HEK293T (cell line): ENCODE measurements at regions not wholly inside any gene's neighbourhood (a gene's known extent, or its start where the extent isn't known, plus 50 kb on each side); places are given as distances from the start of the nearest gene placed in this dataset.

Experiments used
- CTCF ChIA-PET: fragments of 350-600 bp; formaldehyde crosslinking; extraction: SDS; loops from one replicate; lab custom pipeline; 2021; ENCODE audit warnings: antibody characterized with exemption, inconsistent platforms; lab: Yijun Ruan, JAX
- POLR2A ChIA-PET: fragments of 350-600 bp; formaldehyde crosslinking; extraction: SDS; loops from one replicate; lab custom pipeline; 2020; ENCODE audit warnings: antibody characterized with exemption, inconsistent platforms; lab: Yijun Ruan, JAX
- DNase-seq: peaks from one replicate; pipeline ENCODE4 v3.0.0; 2012; ENCODE audit warnings: mixed read lengths; ENCODE audit errors: extremely low spot score
- ARNT ChIP-seq: fragments of 450-650 bp; IDR thresholded peaks from 2 replicates; pipeline ENCODE4 v1.6.1; 2017; ENCODE audit warnings: mild to moderate bottlenecking
- BHLHE40 ChIP-seq: fragments of 450-650 bp; IDR thresholded peaks from 2 replicates; pipeline ENCODE4 v1.6.1; 2016; ENCODE audit warnings: mild to moderate bottlenecking, moderate library complexity, borderline replicate concordance
- CTBP1 ChIP-seq: fragments of 450-650 bp; IDR thresholded peaks from 2 replicates; pipeline ENCODE4 v1.6.1; 2016; ENCODE audit warnings: borderline replicate concordance
- ELF4 ChIP-seq: fragments of 450-650 bp; IDR thresholded peaks from 2 replicates; pipeline ENCODE4 v1.6.1; 2017; ENCODE audit warnings: antibody characterized with exemption
- FOXA1 ChIP-seq: fragments of 450-650 bp; IDR thresholded peaks from 2 replicates; pipeline ENCODE4 v1.6.1; 2016; ENCODE audit warnings: mild to moderate bottlenecking
- FOXK2 ChIP-seq: fragments of 450-650 bp; IDR thresholded peaks from 2 replicates; pipeline ENCODE4 v1.6.1; 2016; ENCODE audit warnings: mild to moderate bottlenecking
- FOXM1 ChIP-seq: fragments of 450-650 bp; IDR thresholded peaks from 2 replicates; pipeline ENCODE4 v1.6.1; 2017; ENCODE audit warnings: mild to moderate bottlenecking, borderline replicate concordance
- HDGF ChIP-seq: fragments of 450-650 bp; IDR thresholded peaks from 2 replicates; pipeline ENCODE4 v1.6.1; 2017; ENCODE audit warnings: antibody characterized with exemption, borderline replicate concordance
- L3MBTL2 ChIP-seq: fragments of 450-650 bp; conservative IDR thresholded peaks from 2 replicates; pipeline ENCODE4 v1.6.1; 2016; ENCODE audit warnings: mild to moderate bottlenecking
- LEF1 ChIP-seq: fragments of 450-650 bp; IDR thresholded peaks from 2 replicates; pipeline ENCODE4 v1.6.1; 2017; ENCODE audit warnings: mild to moderate bottlenecking, borderline replicate concordance
- NFRKB ChIP-seq: fragments of 450-650 bp; IDR thresholded peaks from 2 replicates; pipeline ENCODE4 v1.6.1; 2016; ENCODE audit warnings: mild to moderate bottlenecking, moderate library complexity
- SP1 ChIP-seq: fragments of 450-650 bp; IDR thresholded peaks from 2 replicates; pipeline ENCODE4 v1.6.1; 2017
- SUZ12 ChIP-seq: fragments of 450-650 bp; IDR thresholded peaks from 2 replicates; pipeline ENCODE4 v1.6.1; 2016; ENCODE audit warnings: mild to moderate bottlenecking
- TARDBP ChIP-seq: fragments of 450-650 bp; IDR thresholded peaks from 2 replicates; pipeline ENCODE4 v1.6.1; 2016
- ZNF384 ChIP-seq: fragments of 450-650 bp; IDR thresholded peaks from 2 replicates; pipeline ENCODE4 v1.6.1; 2016
- TF ChIP-seq, protein P1 (sequence below): fragments of 450-650 bp; IDR thresholded peaks from 2 replicates; pipeline ENCODE4 v1.6.1; 2016

- ChIA-PET CTCF (interaction anchor here (1.0 kb wide), 1 partner anchor 17 kb away, joined by 3 read pairs; no protein-coding TSS in a partner anchor), POLR2A (no interaction called here)
- DNase-seq = no peak
- TF ChIP-seq FOXA1 = no peak
- no peak for TF ChIP-seq NFRKB
- TF ChIP-seq SUZ12 = no peak
- no peak for TF ChIP-seq HDGF
- TF ChIP-seq ELF4 = no peak
- TF ChIP-seq ARNT = no peak
- TF ChIP-seq ZNF384 = no peak
- TF ChIP-seq FOXM1 = no peak
- no peak for TF ChIP-seq L3MBTL2
- TF ChIP-seq, protein P1, sequence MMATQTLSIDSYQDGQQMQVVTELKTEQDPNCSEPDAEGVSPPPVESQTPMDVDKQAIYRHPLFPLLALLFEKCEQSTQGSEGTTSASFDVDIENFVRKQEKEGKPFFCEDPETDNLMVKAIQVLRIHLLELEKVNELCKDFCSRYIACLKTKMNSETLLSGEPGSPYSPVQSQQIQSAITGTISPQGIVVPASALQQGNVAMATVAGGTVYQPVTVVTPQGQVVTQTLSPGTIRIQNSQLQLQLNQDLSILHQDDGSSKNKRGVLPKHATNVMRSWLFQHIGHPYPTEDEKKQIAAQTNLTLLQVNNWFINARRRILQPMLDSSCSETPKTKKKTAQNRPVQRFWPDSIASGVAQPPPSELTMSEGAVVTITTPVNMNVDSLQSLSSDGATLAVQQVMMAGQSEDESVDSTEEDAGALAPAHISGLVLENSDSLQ = no peak
Measured at GRCh38 chr9:126112135-126112720, 214.4 kb upstream of the MVB12B start.

DNA sequence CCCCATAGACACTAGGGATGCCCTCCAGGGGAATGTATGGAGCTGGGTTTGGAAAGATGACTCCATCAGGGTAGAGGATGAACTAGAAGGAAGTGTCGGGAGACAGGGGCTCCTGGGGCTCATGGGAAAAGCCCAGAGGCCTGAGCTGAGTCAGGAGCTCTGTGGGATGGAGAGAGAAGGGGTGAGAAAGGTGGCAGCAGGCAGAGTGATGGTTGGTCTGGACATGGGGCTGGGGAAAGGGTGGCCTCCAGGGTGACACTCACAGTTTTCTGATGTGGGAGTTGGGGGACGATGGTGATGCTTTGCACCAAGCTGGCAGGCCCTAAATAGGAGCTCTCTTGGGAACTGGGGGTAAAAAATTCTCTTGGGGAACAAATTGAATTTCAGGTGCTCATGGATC, 213.5 kb upstream of the MVB12B start:
- TF ChIP-seq ARNT = no peak
- TF ChIP-seq TARDBP = no peak
- TF ChIP-seq FOXM1 = no peak
- TF ChIP-seq, protein P1 = no peak
- TF ChIP-seq SUZ12 = no peak
- TF ChIP-seq FOXA1 = no peak
- no peak for DNase-seq
- ChIA-PET POLR2A (no interaction called here), CTCF (no interaction called here)

DNA sequence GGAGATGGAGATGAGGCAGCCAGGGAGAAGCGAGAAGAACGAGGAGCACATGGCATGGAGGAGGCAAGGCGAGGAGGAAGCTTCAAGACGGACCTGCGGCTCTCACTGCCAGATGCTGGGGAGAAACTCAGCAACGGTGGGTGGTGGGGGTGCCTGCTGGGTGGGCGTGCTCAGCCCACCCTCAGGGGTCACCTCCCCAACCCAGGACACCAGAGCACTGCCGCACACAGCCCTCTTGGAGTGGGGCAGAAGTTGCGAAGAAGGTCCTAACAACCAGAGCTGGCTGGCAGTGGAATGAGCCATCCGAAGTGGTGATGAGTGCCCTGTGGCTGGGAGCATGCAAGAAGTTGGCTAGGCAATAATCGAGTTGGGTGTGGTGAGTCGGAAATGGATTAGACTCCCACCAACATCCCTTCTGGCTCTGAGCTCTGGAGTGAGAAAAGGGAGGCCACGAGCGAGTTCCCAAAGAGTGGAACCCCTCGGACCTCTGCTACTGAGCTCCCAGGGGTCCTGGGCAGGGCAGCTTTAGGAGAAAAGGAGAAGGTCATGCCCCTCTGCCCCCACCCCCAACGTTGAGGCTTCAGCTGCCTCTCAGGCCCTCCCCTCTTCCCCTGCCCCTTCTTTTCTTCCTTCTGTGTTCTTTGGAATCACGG, 212.7 kb upstream of the MVB12B start:
- TF ChIP-seq BHLHE40 (no peak), CTBP1 (no peak), FOXK2 (no peak), HDGF (no peak), ELF4 (no peak), L3MBTL2 (no peak), SP1 (no peak), NFRKB (no peak), TARDBP (no peak), ARNT (no peak), LEF1 (no peak), FOXA1 (no peak), ZNF384 (no peak)
- TF ChIP-seq, protein P1 = no peak
- ChIA-PET POLR2A (no interaction called here), CTCF (no interaction called here)
- DNase-seq = no peak

DNA sequence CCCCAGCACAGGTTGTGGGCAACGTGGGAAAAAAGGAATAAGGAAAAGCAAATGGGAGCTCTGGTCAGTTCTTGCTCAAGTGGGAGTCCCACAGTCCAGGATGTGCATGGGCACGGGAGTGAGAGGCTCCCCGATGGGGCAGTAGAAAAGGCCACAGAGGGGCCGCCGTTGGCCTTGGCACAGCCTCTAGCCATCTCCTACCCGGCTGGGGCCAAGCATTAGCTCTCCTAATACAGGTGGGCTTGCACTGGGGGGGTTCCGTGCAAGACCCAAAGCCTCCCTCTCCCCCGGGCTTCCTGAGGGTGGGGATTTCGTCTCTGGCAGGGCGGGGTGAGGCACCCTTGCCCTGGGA, 212.2 kb upstream of the MVB12B start:
- ChIA-PET CTCF (no interaction called here), POLR2A (no interaction called here)
- TF ChIP-seq, protein P1 = no peak
- TF ChIP-seq TARDBP = no peak
- no peak for TF ChIP-seq SP1
- no peak for TF ChIP-seq LEF1
- TF ChIP-seq NFRKB = no peak
- no peak for TF ChIP-seq ZNF384
- no peak for TF ChIP-seq BHLHE40
- TF ChIP-seq HDGF = no peak
- no peak for TF ChIP-seq SUZ12
- no peak for TF ChIP-seq FOXK2
- DNase-seq = no peak

GRCh38 chr9:126114850-126115460, 211.7 kb upstream of the MVB12B start:
- CTCF ChIA-PET = no interaction called here
- POLR2A ChIA-PET = no interaction called here
- no peak for DNase-seq
- no peak for TF ChIP-seq ELF4
- no peak for TF ChIP-seq SP1
- no peak for TF ChIP-seq TARDBP
- no peak for TF ChIP-seq FOXA1
- TF ChIP-seq ARNT = no peak
